ENCODE measurements at regions not wholly inside any gene's neighbourhood (a gene's known extent, or its start where the extent isn't known, plus 50 kb on each side); places are given as distances from the start of the nearest gene placed in this dataset.
"Not testable (repeated sequence)": the region's sequence is repeated elsewhere in the genome, so short reads cannot be mapped to it uniquely, and the experiment has no call there.

GRCh38 chr5:71771191-71771590, 52.1 kb downstream of the CARTPT start:
- DNase-seq (ENCODE audit: low read depth), result no peak

DNA sequence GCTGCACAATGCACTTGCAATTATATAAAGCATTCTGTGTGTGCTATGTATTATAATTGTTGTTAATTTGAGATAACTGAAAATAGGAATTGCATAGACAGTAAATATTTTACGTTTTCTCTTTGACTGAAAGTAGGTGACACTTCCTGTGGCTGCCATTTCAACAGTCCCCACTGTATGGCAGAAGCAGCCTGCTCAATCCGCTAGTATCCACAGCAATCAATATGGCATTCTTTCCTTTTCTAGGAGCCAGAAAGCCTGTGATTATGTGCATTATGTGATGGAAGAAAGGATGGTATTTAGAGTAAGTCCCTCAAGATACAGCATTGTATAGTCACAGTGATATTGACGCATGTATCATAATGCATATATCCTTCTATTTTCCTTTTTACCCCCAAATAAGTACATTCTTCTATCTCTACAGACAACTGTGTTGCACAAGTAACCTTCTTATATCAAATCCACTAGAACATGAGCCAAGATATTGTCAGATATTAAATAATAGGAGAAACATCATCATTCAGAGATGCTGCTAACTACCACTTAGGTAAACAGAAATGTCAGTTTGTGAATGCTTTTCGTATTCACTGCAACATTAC, 59.7 kb downstream of the CARTPT start:
- DNase-seq (ENCODE audit: low read depth), result no peak

DNA sequence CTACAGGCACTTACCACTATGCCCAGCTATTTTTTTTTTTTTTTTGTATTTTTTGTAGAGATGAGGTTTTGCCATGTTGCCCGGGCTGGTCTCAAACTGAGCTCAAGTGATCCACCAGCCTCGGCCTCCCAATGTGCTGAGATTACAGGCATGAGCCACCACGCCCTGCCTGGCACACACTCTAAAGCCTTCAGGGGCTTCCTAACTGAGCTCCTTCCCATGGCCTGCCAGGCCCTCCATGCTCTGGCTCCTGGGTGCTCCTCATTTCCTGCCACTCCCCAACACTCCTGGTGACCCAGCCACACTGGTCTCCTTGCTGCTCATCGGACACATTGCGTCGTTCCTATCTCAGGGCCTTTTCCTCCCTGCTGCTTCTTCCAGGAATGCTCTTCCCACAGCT, 61.5 kb downstream of the CARTPT start:
- DNase-seq (ENCODE audit: low read depth), result no peak

GRCh38 chr5:71782393-71782770, 63.3 kb downstream of the CARTPT start:
- DNase-seq (ENCODE audit: low read depth), result no peak

DNA sequence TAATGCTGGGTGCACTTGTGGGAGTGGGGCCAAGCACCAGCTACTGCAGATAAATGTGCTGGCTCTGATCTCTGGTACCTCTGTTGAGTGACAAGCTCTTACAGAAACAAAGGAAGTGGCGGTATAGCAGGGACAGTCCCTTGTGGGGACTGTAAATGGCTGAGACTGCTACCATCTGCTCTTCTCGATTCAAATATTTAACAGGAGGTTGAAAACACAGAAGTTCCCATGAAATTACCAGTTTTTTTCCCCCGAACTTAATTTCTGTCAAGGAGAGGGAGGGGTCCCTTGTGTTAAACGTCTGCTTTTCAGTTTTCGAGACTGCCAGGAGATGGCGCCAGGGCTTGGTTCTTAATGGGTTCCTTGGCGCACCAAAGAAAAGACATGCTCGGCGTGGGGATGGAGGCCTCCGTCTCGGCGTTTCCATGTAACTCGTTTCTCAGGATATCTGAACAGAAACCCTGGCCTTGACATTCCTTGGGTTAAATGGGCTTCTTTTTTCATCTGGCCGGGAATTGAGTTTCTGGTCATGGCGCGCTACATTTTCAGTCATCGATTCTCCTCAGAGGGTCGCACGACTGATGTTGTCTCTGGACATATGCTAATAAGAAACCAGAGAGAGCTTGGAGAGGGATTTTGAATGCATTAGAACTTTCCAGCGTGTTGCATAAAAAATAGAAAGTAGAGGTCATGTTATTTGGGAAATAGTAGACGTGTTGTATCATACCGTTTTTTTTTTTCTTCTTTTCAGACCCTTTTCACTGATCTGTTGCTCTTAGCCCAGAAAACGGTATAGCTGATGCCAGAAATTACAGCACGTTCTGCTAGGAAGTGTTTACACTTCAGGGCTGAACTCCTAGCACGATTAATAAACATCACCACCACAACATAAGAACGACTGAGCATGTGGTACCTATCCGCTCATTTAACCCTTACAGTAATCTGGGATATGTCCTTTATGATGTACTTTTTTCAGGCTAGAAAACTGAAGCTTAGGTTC, 64.0 kb downstream of the CARTPT start:
- DNase-seq (ENCODE audit: low read depth), result peak; percentile 48

DNA sequence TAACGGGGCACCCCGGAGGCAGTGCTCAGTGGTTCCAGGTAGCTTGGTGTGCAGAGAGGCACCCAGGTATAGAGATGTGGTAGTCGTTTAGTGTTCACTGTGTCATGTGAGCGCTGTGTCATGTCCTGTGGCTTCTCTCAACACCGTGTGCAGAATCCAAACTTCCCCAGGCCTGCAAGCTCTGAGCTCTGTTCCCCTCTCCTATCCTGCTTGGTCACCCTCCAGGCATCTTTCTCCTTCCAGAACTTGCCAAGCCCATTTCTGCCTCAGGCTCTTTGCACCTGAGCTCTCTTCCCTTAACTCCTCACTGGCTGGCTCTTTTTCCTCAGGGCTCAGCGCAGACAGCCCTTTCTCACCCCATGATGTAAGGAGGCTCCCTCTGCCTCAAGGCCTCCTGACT, 64.8 kb downstream of the CARTPT start:
- DNase-seq (ENCODE audit: low read depth), result no peak

DNA sequence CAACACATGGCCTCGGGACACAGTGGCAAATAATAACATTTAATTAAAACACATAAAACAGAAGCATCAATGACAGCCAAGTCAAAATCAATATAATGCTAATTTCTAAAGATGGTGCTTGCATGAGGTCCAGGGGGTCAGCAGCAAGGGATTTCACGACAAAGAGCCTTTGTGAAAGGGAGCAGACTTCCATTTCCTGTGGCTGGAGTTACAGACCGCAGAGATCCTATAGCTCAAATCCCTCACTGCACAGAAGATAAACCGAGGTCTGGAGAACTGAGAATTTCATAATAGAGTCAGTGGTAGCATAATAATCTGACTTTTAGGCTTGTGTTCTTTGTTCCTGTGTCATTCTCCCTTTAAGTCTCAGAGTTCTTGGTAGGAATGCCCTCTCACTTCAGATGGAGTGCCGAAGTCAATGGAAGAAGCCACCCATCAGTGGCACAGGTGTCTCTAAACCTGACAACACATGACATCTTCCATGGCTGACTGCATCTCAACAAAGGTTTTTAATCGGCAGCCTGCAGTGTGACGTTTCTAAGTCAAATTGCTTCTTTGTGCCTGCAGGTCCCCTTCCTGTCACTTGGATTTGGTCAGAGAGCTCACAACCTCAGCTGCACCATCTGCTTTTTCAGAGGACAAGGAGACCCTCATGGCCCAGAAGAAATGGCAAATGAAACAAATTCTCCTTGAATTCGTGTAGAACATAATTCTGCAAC, 67.4 kb downstream of the CARTPT start:
- DNase-seq (ENCODE audit: low read depth), result no peak

DNA sequence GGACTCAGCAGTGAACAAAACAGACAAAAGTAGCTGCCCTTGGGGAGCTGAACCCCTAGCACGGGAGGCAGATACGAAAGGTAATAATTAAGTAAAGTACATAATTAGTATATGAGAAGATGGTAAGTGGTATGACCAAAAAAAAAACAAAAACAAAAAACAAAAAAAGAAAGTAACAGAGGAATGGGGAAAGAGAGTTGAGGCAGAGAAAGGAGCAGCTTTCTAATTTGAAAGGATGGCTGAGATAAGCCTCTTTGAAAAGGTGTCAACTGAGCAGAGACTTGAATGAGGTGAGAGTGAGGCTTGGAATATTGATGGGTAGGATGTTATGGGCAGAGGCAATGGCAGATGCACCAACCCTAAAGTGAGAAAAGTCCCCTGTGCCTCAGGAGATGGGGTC, 69.7 kb downstream of the CARTPT start:
- DNase-seq (ENCODE audit: low read depth), result no peak

- DNase-seq (ENCODE audit: low read depth), result no peak
Measured at GRCh38 chr5:71789746-71790145, 70.7 kb downstream of the CARTPT start.

GRCh38 chr5:71790433-71790832, 71.4 kb downstream of the CARTPT start:
- no peak for DNase-seq (ENCODE audit: low read depth)

DNA sequence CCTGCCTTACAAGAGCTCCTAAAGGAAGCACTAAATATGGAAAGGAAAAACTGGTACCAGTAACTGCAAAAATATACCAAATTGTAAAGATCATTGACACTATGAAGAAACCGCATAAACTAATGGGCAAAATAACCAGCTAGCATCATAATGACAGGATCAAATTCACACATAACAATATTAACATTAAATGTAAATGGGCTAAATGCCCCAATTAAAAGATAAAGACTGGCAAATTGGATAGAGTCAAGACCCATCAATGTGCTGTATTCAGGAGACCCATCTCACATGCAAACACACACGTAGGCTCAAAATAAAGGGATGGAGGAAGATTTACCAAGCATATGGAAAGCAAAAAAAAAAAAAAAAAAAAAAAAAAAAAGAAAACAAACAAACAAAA, 73.0 kb downstream of the CARTPT start:
- not testable (repeated sequence) for DNase-seq (ENCODE audit: low read depth)

DNA sequence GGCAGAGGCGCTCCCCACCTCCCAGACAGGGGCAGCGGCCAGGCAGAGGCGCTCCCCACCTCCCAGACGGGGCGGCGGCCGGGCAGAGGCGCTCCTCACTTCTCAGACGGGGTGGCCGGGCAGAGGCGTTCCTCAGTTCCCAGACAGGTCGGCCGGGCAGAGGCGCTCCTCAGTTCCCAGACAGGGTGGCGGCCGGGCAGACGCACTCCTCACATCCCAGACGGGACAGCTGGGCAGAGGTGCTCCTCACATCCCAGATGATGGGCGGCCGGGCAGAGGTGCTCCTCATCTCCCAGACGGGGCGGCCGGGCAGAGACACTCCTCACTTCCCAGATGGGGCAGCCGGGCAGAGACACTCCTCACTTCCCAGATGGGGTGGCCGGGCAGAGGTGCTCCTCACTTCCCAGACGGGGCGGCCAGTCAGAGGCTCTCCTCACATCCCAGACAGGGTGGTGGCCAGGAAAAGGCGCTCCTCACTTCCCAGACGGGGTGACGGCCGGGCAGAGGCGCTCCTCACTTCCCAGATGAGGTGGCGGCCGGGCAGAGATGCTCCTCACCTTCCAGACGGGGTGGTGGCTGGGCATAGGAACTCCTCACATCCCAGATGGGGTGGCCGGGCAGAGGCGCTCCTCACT, 75.1 kb downstream of the CARTPT start:
- no peak for DNase-seq (ENCODE audit: low read depth)

- DNase-seq (ENCODE audit: low read depth), result no peak
Measured at GRCh38 chr5:71802673-71803072, 83.6 kb downstream of the CARTPT start.

DNA sequence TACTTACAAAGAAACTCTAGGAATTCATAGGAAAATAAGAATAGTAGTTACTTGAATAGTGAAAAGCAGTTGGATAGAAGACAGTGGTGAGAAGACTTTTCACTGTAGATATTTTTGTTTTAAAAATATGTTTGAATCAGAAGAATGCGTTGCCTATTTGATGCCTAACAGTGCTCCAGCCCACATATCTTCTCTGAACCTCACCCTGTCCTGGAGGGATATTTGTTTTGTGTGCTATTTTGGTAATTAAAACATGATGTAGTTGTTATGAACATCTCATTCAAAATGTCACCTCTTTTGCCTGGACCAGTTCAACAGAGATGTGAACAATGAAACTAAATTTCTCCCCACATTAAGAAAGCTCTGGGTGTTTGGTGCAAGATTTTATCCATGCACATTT, 87.6 kb downstream of the CARTPT start:
- no peak for DNase-seq (ENCODE audit: low read depth)

- DNase-seq (ENCODE audit: low read depth), result no peak
Measured at GRCh38 chr5:71807909-71808308, 88.8 kb downstream of the CARTPT start.

DNA sequence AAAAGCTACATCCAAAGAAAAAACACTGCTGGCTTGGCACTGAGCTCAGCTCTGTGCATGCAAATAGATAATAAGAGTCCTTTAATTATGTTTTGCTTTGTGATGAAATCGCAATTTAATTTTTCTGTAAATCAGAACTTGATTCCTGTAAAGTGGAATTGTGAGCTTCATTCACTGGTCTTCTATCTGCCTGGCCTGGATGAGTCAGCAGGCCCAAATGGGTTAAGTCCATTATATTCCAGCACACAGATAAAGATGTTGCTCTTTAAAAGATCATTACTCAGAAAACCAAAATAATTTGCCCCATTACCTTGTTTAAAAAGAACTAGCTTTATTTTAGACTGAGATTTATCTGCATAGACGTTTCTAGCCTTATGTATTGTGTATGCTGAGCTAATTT, 90.4 kb downstream of the CARTPT start:
- no peak for DNase-seq (ENCODE audit: low read depth)

DNA sequence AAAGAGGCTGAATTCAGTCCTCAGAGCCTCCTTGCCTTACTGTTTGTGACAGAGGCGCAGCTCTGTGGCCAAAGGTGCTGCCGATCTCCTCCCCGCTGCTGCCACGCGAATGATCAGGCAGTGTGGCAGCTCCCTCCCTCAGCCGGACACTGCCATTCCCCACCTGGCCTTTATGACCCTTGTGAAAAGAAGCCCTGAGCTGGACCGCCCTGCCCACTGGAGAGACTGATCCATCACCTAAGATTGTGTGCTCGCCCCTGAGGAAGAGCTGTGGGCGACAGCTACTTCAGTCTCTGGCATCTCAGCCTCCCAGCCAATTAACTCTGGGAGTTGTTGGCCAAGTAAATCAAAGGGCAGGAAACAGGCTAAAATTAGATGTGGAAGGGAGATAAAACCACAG, 90.9 kb downstream of the CARTPT start:
- no peak for DNase-seq (ENCODE audit: low read depth)

DNA sequence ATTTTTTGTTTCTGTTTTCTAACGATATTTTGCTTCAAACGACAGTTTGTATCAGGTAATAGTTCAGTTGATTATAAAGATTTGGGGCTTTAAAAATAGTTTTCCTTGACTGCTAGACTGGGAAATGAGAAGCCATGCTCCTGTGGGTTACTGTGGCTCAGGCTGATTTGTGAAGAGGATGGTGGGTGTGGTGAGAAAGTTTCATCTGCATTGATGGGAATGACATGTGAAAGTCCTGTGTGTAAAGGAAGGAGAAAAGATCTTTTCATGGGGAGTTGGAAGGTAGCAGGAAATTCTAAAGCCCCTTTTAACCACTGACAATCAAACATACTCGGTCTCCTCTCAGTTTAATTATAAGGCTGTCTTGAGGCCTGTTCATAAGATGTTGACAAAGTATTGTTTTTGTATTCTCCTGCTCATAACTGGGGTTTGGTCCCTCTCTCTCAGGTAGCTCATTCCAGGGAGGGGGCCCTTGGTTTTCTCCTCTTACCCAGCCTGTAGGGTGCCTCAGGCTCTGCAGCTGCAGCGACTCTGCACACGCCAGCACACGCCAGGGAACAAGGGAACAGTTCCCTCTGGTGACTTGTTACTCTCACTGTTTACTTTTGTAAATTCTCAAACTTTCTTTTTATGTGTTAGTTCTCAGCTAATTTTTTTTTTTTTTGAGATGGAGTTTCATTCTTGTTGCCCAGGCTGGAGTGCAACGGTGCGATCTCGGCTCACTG, 91.6 kb downstream of the CARTPT start:
- DNase-seq (ENCODE audit: low read depth), result no peak

- DNase-seq (ENCODE audit: low read depth), result no peak
Measured at GRCh38 chr5:71811779-71812178, 92.7 kb downstream of the CARTPT start.

DNA sequence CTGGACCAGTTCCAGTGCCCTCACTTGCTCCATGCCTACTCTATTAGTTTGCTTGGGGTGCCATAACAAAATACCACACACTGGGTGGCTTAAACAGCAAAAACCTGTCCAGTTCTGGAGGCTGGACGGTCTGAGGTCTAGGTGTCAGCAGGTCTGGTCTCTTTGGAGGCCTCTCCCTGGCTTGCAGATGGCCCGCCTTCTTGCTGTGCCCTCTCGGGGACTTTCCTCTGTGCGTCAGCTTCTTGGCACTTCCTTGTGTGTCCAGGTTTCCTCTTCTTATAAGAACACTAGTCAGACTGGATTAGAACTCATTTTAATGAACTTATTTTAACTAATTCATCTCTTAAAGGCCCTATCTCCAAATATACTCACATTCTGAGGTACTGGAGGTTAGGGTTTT, 97.2 kb downstream of the CARTPT start:
- no peak for DNase-seq (ENCODE audit: low read depth)

DNA sequence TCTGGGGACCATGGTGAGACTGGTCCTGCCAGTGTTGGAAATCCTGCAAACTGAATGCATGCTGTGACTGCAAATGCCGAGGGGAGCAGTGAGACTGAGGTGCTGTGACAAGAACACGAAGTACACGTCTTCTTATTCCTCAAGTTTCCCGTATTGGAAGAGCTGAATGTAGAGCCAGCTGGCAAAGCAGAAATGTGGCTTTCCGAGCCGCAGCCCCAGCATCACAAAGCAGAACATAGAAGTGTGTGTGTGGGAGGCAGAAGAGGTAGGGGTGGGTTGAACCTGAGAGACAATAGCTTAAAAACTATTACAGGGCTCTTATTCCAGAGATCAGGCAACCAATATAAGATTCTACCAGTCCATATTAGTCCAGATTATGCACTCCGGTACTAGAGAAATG, 98.8 kb downstream of the CARTPT start:
- no peak for DNase-seq (ENCODE audit: low read depth)

GRCh38 chr5:71821029-71821428, 102.0 kb downstream of the CARTPT start:
- no peak for DNase-seq (ENCODE audit: low read depth)
